ENCODE measurements at regions not wholly inside any gene's neighbourhood (a gene's known extent, or its start where the extent isn't known, plus 50 kb on each side); places are given as distances from the start of the nearest gene placed in this dataset.

GRCh38 chr15:29887721-29888120, 65.5 kb upstream of the TJP1 start:
- Mint-ChIP-seq H3K27ac (ENCODE audit: unreplicated experiment) (no peak overlapping the region), H3K36me3 (ENCODE audit: insufficient read depth, unreplicated experiment) (no peaks in the 10 kb centered on the region), H3K27me3 (ENCODE audit: unreplicated experiment) (no peaks in the 10 kb centered on the region), H3K4me3 (ENCODE audit: low read depth, unreplicated experiment) (no peak overlapping the region), H3K4me1 (ENCODE audit: low read depth, unreplicated experiment) (no peaks in the 10 kb centered on the region), H3K9me3 (ENCODE audit: low read depth, unreplicated experiment) (no peaks in the 10 kb centered on the region)
- BruUV-seq (replicated peaks) = no TSS peak
- no peak for TF ChIP-seq CTCF (IDR thresholded peaks at IDR 0.05; ENCODE audit: unreplicated experiment)
- intact Hi-C loops (cut with micrococcal nuclease; ENCODE audit: unreplicated experiment) = no loop called here
- CTCF ChIA-PET = no interaction called here
- DNase-seq = no peak

- DNase-seq = no peak
- CTCF ChIA-PET = no interaction called here
- H3K4me1 Mint-ChIP-seq (ENCODE audit: low read depth, unreplicated experiment) = no peaks in the 10 kb centered on the region
- H3K27ac Mint-ChIP-seq (ENCODE audit: unreplicated experiment) = no peak overlapping the region
- no peaks in the 10 kb centered on the region for H3K36me3 Mint-ChIP-seq (ENCODE audit: insufficient read depth, unreplicated experiment)
- intact Hi-C loops (cut with micrococcal nuclease; ENCODE audit: unreplicated experiment) = no loop called here
- no peaks in the 10 kb centered on the region for H3K9me3 Mint-ChIP-seq (ENCODE audit: low read depth, unreplicated experiment)
- no peak overlapping the region for H3K4me3 Mint-ChIP-seq (ENCODE audit: low read depth, unreplicated experiment)
- BruUV-seq (replicated peaks) = no TSS peak
- no peaks in the 10 kb centered on the region for H3K27me3 Mint-ChIP-seq (ENCODE audit: unreplicated experiment)
- TF ChIP-seq CTCF (IDR thresholded peaks at IDR 0.05; ENCODE audit: unreplicated experiment) = no peak
These were observed 62.9 kb upstream of the TJP1 start for GRCh38 chr15:29885183-29885582.

GRCh38 chr15:29883126-29883525, 60.9 kb upstream of the TJP1 start:
- Mint-ChIP-seq H3K27me3 (ENCODE audit: unreplicated experiment) (no peaks in the 10 kb centered on the region), H3K9me3 (ENCODE audit: low read depth, unreplicated experiment) (no peaks in the 10 kb centered on the region), H3K27ac (ENCODE audit: unreplicated experiment) (no peak overlapping the region), H3K4me1 (ENCODE audit: low read depth, unreplicated experiment) (no peaks in the 10 kb centered on the region), H3K36me3 (ENCODE audit: insufficient read depth, unreplicated experiment) (no peaks in the 10 kb centered on the region), H3K4me3 (ENCODE audit: low read depth, unreplicated experiment) (no peak overlapping the region)
- CTCF ChIA-PET = no interaction called here
- intact Hi-C loops (cut with micrococcal nuclease; ENCODE audit: unreplicated experiment) = no loop called here
- DNase-seq = no peak
- no peak for TF ChIP-seq CTCF (IDR thresholded peaks at IDR 0.05; ENCODE audit: unreplicated experiment)
- no TSS peak for BruUV-seq (replicated peaks)

GRCh38 chr15:29880886-29881285, 58.6 kb upstream of the TJP1 start:
- TF ChIP-seq CTCF (IDR thresholded peaks at IDR 0.05; ENCODE audit: unreplicated experiment) = no peak
- BruUV-seq (replicated peaks) = no TSS peak
- no peaks in the 10 kb centered on the region for H3K4me1 Mint-ChIP-seq (ENCODE audit: low read depth, unreplicated experiment)
- no peaks in the 10 kb centered on the region for H3K36me3 Mint-ChIP-seq (ENCODE audit: insufficient read depth, unreplicated experiment)
- no peaks in the 10 kb centered on the region for H3K9me3 Mint-ChIP-seq (ENCODE audit: low read depth, unreplicated experiment)
- intact Hi-C loops (cut with micrococcal nuclease; ENCODE audit: unreplicated experiment) = no loop called here
- H3K27me3 Mint-ChIP-seq (ENCODE audit: unreplicated experiment) = no peaks in the 10 kb centered on the region
- CTCF ChIA-PET = no interaction called here
- no peak overlapping the region for H3K4me3 Mint-ChIP-seq (ENCODE audit: low read depth, unreplicated experiment)
- no peak overlapping the region for H3K27ac Mint-ChIP-seq (ENCODE audit: unreplicated experiment)
- no peak for DNase-seq

GRCh38 chr15:29880341-29880740, 58.1 kb upstream of the TJP1 start:
- no peaks in the 10 kb centered on the region for H3K9me3 Mint-ChIP-seq (ENCODE audit: low read depth, unreplicated experiment)
- TF ChIP-seq CTCF (IDR thresholded peaks at IDR 0.05; ENCODE audit: unreplicated experiment) = no peak
- H3K4me3 Mint-ChIP-seq (ENCODE audit: low read depth, unreplicated experiment) = no peak overlapping the region
- intact Hi-C loops (cut with micrococcal nuclease; ENCODE audit: unreplicated experiment) = no loop called here
- H3K36me3 Mint-ChIP-seq (ENCODE audit: insufficient read depth, unreplicated experiment) = no peaks in the 10 kb centered on the region
- no TSS peak for BruUV-seq (replicated peaks)
- DNase-seq = no peak
- CTCF ChIA-PET = no interaction called here
- H3K27ac Mint-ChIP-seq (ENCODE audit: unreplicated experiment) = no peak overlapping the region
- H3K27me3 Mint-ChIP-seq (ENCODE audit: unreplicated experiment) = no peaks in the 10 kb centered on the region
- no peaks in the 10 kb centered on the region for H3K4me1 Mint-ChIP-seq (ENCODE audit: low read depth, unreplicated experiment)

Data from Calu3 (cell line).